IPS-15b (cell line): ENCODE measurements at regions not wholly inside any gene's neighbourhood (a gene's known extent, or its start where the extent isn't known, plus 50 kb on each side); places are given as distances from the start of the nearest gene placed in this dataset.

Experiments
- H3K27me3 ChIP-seq: one replicate; pipeline ENCODE4 v1.6.1; 2013; ENCODE audit warnings: low read length; ENCODE audit not compliant: control insufficient read depth, insufficient read depth
- H3K36me3 ChIP-seq: one replicate; pipeline ENCODE4 v1.6.1; 2013; ENCODE audit warnings: low read length; ENCODE audit not compliant: control insufficient read depth, insufficient read depth
- H3K4me1 ChIP-seq: one replicate; pipeline ENCODE4 v1.6.1; 2013; ENCODE audit warnings: mild to moderate bottlenecking, low read length; ENCODE audit not compliant: control insufficient read depth, insufficient read depth
- H3K4me3 ChIP-seq: one replicate; pipeline ENCODE4 v1.5.1; 2013; ENCODE audit warnings: low read depth, low read length
- H3K9ac ChIP-seq: one replicate; pipeline ENCODE4 v1.6.1; 2013; ENCODE audit warnings: low read depth, mild to moderate bottlenecking, low read length
- H3K9me3 ChIP-seq: one replicate; pipeline ENCODE4 v1.6.1; 2013; ENCODE audit warnings: mild to moderate bottlenecking, low read length; ENCODE audit not compliant: control insufficient read depth, insufficient read depth

DNA sequence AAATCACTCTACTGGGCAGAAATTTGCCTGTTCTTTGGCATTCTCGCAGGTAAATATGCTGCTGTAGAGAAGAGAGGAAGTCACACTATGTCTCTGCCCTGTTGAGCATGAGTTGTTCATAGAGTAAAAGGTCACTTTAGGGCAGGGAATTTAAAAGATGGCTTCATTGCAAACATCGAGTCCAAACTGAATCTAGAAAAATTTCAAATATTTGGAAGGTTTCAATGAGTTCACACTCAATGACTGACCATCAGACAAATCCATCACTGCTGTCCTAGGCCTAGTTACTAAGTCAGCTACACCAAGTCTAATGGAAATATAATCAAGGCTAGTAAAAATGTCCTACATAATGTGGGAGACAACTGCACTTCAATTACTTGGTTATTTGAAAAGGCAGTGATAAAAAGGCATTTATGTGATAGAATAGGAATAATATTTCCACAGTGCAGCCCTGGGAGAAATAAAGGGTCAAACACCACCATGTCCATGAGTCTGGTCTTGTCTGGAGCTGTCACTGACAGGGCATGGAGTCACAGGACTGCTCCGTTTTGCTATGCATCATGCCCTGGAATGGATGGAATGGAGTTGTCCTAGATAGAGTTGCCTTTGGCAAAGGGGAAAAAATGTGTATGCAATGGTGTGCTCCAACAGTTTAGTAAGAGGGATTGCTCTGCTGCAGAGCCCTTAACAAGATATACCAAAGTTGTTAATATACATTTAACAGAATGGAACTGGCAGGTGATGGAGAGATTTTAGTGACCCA is 218.5 kb upstream of the DAPK1 start:
- no peaks in the 10 kb centered on the region for H3K9me3 ChIP-seq
- no peaks in the 10 kb centered on the region for H3K4me1 ChIP-seq
- H3K27me3 ChIP-seq = no peaks in the 10 kb centered on the region
- no peak overlapping the region for H3K9ac ChIP-seq
- H3K4me3 ChIP-seq = no peak overlapping the region
- no peaks in the 10 kb centered on the region for H3K36me3 ChIP-seq

DNA sequence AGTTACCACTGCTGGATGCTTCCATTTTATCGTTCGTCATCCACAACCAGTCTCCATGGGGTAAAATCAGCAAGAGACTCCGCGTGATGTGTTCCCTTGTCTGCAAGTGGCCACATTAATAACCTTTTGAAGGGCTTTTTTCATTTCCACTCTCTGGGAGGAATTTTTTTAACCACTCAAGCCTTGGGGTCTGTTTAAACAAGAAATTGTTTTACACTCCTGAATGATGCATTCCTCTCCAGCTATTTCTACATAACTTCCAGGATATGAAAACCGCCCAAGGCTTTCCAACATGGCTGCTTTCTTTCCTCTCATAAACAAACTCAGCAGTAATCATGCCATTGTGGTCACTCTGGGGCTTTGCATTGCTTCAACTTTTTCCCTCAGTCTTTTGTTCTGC is 217.2 kb upstream of the DAPK1 start:
- Histone ChIP-seq H3K36me3 (no peaks in the 10 kb centered on the region), H3K9ac (no peak overlapping the region), H3K4me3 (no peak overlapping the region), H3K9me3 (no peaks in the 10 kb centered on the region), H3K4me1 (no peaks in the 10 kb centered on the region), H3K27me3 (no peaks in the 10 kb centered on the region)

DNA sequence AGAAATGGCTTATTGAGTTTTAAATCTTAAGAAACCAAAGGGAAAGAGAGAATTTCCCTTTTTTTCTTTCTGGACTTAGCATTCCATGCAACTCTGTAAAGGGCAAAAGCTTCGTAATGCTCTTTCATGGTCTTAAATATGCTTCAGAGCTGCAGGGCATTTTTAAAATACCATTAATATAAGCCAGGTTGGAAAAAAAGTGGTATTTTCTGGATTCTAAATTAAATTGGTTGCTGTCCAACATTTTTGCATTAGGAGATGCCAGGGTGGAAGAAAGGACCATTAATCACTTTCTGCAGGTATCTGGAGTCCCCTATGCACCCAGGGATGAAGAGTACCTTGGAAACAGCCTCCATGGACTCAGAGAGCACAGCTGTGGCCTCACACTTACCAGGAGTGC is 215.1 kb upstream of the DAPK1 start:
- H3K9ac ChIP-seq = no peak overlapping the region
- H3K4me3 ChIP-seq = no peak overlapping the region
- no peaks in the 10 kb centered on the region for H3K9me3 ChIP-seq
- H3K36me3 ChIP-seq = no peaks in the 10 kb centered on the region
- no peaks in the 10 kb centered on the region for H3K4me1 ChIP-seq
- no peaks in the 10 kb centered on the region for H3K27me3 ChIP-seq

DNA sequence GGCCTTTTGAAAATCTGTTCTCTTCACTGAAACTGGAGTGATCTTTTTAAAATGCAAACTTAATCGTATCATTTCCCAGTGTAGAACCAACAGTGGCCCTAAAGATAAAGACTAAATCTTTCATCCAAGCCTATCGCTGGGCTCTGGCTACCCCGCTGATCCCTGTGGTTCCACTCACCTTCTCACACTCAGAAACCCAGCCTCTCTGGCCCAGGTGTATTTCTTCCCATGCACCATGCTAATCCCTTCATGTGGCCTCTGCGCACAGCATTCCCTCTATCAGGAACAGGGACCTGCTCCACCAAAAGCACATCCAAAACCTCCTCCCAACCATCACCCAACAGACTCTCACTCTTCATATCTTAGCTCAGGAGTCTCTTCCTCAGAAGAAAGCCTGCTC is 214.1 kb upstream of the DAPK1 start:
- Histone ChIP-seq H3K9ac (no peak overlapping the region), H3K9me3 (no peaks in the 10 kb centered on the region), H3K4me3 (no peak overlapping the region), H3K4me1 (no peaks in the 10 kb centered on the region), H3K27me3 (no peaks in the 10 kb centered on the region), H3K36me3 (no peaks in the 10 kb centered on the region)

DNA sequence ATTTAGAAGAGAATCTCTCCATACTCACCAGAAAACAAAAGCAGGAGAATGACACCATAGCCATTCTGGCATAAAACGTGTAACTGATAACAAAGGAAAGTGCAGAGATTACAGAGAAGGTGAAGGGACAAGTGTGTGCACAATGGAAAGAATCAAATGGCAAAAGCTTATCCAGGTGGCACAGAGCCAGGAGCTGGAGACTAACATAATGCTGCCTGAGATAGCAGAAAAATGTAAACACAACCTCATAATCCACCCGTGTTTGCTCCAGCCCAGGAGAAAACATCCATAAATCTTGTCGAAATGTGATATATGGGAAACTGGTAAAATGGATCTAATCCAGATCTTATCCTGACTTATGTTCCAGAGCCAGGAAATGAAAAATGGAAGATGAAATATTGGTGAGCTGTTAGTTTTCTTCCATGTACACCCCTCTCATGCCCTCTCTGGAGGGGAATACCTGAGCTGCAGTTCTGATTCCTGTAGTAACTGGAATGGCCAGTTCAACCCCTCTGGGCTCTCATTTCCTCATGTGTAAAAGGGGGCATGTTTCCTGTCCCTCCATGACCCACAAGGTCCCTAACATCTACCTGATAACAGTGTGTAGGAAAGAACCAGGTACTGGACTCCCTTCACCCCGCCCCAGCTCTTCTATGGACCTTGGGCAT is 212.3 kb upstream of the DAPK1 start:
- Histone ChIP-seq H3K4me1 (no peaks in the 10 kb centered on the region), H3K9ac (no peak overlapping the region), H3K27me3 (no peaks in the 10 kb centered on the region), H3K9me3 (no peaks in the 10 kb centered on the region), H3K36me3 (no peaks in the 10 kb centered on the region), H3K4me3 (no peak overlapping the region)

DNA sequence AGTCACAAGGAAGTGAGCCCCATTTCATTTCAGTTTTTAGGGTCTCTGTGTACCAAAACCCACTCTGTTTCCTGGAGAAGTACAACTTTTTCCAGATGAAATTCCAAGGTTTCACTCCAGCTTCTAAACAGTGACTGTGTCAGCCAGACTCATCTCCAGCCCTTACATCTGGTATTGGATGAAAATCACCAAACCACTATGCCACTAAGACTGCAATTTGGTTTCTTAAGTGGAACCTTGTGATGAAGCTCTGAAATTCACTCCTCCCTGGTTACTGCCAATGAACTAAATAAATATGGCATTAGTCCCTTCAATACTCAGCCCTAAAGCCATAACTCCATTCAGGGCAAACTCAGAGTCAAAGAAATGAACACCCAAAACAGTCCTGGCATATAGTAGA is 211.2 kb upstream of the DAPK1 start:
- Histone ChIP-seq H3K36me3 (no peaks in the 10 kb centered on the region), H3K9ac (no peak overlapping the region), H3K27me3 (no peaks in the 10 kb centered on the region), H3K4me1 (no peaks in the 10 kb centered on the region), H3K9me3 (no peaks in the 10 kb centered on the region), H3K4me3 (no peak overlapping the region)

DNA sequence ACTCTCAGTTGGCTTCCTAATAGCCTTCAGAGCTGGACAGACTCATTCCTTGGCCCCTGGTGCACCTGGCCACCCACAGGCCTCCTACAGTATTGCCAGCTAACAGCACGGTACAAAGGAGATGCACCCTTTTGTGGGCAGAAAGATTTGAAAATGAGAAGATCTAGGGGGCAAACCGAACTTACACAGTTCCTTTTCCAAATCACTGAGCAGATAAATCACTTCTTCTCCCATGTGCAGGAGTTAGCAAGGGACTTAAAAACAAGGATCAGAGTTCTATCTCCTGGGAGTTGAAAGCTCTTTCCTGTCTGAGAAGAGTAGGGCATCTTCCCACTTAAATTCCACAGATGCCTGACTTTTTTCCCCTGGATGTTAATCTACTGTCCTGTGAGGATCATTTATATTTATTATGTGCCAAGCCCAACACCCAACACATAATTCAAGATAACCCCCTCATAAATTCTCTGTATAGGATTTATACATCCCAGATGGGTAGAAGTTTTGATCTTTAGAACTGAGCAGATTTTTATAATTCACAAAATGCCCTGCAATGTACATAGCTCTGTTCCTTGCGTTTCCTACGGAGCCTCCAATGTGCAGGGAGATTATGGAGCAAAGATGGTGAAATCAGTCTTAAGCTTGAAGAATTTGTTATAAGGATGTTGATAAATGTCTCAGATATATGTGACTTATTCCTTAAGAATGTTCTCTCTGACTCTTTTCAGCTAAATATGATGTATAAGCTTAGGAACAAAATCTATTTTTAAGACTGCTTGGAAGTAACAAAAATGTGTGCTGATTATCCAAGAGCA is 207.2 kb upstream of the DAPK1 start:
- H3K4me3 ChIP-seq = no peak overlapping the region
- H3K4me1 ChIP-seq = no peaks in the 10 kb centered on the region
- H3K9ac ChIP-seq = no peak overlapping the region
- no peaks in the 10 kb centered on the region for H3K36me3 ChIP-seq
- H3K9me3 ChIP-seq = peaks cover 3% of the 10 kb centered on the region
- H3K27me3 ChIP-seq = no peaks in the 10 kb centered on the region

DNA sequence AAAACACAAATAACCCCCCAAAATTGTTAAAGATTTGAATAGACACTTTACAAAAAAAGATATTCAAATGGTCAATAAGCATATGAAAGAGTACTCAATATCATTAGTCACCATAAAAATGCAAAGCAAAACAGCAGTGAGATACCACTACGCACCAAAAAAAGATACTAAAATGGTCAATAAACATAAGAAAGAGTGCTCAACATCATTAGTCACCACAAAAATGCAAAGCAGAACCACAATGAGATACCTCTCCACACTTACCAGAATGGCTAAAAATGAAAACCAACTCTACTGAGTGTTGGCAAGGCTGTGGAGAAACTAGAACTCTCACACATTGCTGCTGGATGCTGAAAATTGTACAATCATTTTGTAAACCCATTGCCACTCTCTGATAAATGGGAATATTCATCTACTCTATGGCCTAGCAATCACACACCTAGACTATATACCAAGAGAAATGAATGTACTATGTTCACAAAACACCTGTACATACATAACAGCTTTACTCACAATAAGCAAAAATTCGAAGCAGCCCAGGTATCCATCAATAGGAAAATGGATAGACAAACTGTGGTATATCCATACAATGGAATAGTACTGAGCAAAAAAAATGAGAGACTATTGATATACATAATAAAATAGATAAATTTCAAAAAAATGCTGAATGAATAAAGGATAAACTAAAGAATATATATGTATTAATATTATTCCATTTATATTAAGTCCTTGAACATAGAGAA is 205.0 kb upstream of the DAPK1 start:
- H3K4me3 ChIP-seq = no peak overlapping the region
- H3K9me3 ChIP-seq = peaks cover 3% of the 10 kb centered on the region
- H3K9ac ChIP-seq = no peak overlapping the region
- no peaks in the 10 kb centered on the region for H3K27me3 ChIP-seq
- no peaks in the 10 kb centered on the region for H3K36me3 ChIP-seq
- no peaks in the 10 kb centered on the region for H3K4me1 ChIP-seq

DNA sequence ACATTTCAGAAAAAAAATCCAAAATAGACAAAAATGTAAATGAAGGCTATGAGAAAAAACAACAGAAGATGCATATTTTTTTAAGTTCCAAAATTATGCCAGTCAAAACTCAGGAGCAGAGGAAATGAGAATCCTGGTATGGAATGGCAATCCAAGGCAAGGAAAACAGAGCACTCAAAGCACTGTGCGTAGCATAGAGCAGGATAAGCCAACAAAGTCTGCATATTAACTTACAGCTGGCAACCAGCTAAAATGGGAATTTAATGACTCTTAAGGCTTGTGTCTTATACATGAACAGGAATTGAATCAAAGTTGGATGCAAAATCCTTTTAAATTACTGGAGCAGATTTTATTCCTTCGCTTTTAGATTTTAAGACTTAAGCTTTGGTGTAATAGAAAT is 203.5 kb upstream of the DAPK1 start:
- Histone ChIP-seq H3K4me3 (no peak overlapping the region), H3K27me3 (no peaks in the 10 kb centered on the region), H3K9ac (no peak overlapping the region), H3K36me3 (no peaks in the 10 kb centered on the region), H3K4me1 (no peaks in the 10 kb centered on the region), H3K9me3 (peaks cover 3% of the 10 kb centered on the region)

DNA sequence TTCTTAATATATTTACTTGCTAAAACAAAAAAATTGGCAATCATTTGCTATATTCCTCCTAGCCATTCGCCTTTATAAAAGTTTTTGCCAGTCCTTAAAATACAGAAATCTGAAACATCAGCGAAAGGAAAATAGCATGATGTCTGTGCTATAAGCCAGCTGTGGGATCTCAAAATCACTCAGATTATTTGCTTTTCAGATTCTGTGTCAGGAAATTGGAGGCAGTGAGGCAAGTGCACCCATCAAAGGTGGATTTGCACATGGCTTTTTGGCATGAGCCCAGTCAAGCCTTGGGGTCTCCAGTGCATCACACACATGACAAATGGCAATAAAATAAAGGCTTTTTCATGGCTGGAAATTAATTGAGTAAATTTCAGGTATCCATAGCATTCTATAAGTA is 196.8 kb upstream of the DAPK1 start:
- no peaks in the 10 kb centered on the region for H3K4me1 ChIP-seq
- no peaks in the 10 kb centered on the region for H3K9me3 ChIP-seq
- H3K27me3 ChIP-seq = no peaks in the 10 kb centered on the region
- no peak overlapping the region for H3K9ac ChIP-seq
- no peak overlapping the region for H3K4me3 ChIP-seq
- H3K36me3 ChIP-seq = no peaks in the 10 kb centered on the region

DNA sequence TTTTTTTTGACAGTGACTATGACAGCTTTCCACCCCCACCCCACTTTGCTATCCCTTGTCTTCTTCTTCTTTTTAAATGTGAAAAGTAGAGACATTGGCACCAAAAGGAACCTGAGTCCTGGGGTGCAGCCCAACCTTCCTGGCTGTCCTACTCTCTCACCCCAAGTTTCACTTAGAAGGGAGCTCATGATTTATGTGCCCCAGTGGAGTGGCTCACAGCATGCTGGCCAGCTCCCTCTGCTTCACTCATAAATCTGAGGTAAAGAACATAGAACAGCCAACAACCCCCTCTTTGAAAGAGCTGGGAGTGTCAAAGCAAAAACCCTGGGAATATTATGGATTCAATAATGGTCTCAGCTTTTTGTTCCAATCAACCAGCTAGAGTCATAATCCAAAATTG is 196.3 kb upstream of the DAPK1 start:
- Histone ChIP-seq H3K4me3 (no peak overlapping the region), H3K9ac (no peak overlapping the region), H3K36me3 (no peaks in the 10 kb centered on the region), H3K4me1 (no peaks in the 10 kb centered on the region), H3K9me3 (no peaks in the 10 kb centered on the region), H3K27me3 (no peaks in the 10 kb centered on the region)
